Activated CD8-positive, alpha-beta memory T cell treated with anti-CD3 and anti-CD28 coated beads for 48 hours (primary cell): ENCODE measurements at regions not wholly inside any gene's neighbourhood (a gene's known extent, or its start where the extent isn't known, plus 50 kb on each side); places are given as distances from the start of the nearest gene placed in this dataset.

Source experiments
- DNase-seq, 3 experiments: peaks; one replicate each; pipeline ENCODE4 v3.0.0-alpha.2; 2020; ENCODE audit warnings: low read depth in 2 of 3, low spot score in 2 of 3

- DNase-seq = no peak
These were observed 725.5 kb upstream of the ARRDC4 start for GRCh38 chr15:97234851-97235610.

GRCh38 chr15:97235611-97235985, 724.9 kb upstream of the ARRDC4 start:
- no peak for DNase-seq

DNA sequence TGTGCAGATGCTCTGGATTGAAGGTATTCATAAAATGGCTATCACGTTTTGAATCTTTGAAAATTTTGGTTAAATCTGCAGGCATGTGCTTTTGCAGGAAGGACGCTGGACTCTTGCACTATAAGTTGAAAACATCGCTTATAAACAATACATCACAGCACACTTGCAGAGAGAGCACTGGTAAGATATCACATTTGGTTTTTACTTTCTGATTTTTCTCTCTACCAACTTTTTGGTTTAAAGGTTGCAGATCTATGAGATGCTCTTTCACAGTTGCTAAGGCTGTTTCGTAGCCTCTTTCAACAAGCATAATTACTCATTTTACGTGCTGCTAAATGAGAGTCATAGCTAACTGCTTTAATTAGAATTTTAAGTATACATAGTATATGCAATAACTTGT, 724.4 kb upstream of the ARRDC4 start:
- no peak for DNase-seq

DNA sequence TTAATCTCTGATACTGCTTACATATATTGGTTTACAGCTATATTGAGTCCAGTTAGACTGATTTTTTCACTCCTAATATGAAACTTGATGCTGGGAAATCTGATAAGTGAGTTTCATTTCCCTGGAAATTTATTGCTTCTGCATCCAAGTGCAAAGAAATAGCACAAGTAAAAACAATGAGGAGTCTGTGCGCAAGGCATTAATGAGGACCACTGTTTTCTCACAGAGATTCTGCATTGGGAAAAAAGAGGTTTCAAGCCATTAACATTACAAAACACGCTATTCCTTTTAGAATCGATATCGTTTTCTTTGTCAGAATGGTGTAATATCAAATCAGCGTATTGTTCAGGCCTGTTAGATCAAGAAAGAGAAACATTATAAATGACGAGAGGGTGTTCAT, 723.3 kb upstream of the ARRDC4 start:
- DNase-seq = no peak

DNA sequence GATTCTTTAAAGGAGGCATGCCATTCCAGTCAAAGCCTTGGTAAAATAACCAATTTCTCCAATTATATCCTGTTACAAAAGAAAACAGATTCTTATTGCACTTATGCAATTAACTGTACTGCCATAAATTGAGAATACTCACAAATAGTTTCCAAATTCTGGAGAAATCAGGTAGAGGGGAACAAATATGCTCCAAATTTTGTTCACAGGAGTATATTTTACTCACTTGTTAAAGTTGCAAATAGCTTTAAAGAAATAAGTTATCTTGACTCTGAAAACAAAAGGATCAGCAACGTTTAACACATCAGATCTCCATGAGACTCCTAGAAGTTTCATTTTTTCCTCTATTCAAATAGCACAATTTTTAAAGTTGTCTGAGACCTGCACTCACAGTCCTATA, 712.1 kb upstream of the ARRDC4 start:
- no peak for DNase-seq

DNA sequence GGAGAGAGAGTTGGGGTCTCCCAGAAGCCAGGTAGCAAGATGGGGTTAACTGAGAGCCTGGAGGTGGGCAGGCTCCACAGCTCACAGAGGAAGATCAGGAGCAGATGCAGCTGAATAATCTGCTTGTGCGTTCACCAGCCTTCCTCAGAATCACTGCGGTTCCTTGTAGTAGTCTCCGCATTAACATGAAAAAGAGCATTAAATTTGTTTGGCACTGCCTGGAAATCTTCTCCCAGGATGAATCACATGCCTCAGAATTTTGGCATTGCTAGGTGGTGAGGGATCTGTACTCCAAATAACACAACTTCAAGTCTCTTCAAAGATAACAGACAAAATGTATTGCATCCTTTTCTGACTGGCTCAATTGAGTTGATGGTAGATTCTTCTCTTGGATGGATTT, 700.6 kb upstream of the ARRDC4 start:
- DNase-seq = no peak

GRCh38 chr15:97301166-97301565, 659.3 kb upstream of the ARRDC4 start:
- no peak for DNase-seq

GRCh38 chr15:97316362-97316761, 644.1 kb upstream of the ARRDC4 start:
- DNase-seq = no peak

DNA sequence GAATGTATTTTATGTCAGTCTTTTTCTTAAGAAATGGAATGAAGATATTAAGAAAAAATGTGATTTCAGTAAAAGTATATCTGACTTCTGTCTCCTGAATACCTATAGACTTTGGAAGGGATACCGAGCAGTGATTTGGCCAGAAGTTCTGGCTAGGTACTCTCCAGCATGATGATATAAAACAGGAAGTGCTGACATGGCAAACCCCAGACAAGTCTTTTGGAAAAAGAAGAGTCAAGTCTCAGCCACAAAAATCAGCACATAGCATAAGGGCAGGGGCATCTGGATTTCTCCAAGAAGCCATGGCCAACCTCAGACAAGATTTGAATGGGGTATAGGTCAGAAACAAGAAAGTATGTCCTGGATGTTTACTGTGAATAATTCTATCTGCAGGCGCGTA, 643.3 kb upstream of the ARRDC4 start:
- no peak for DNase-seq

DNA sequence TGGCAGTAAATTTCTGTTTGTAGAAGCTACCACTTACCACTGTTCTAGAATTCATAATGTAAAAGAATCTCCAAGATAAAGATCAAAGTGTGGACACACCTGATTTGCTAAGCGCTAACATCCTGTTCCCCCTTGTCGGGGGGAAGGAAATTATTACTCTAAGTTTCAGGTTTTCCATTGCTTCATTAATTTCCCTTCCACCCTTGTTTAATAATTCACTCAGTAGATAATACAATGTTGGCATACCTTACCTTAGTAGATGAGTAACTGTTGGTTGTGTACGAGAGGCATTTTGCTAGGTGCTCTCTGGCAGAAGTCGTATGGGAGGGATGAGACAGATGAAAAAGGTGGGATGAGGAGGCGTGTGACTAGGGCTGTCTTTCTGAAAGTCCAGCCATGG, 641.2 kb upstream of the ARRDC4 start:
- DNase-seq = no peak

DNA sequence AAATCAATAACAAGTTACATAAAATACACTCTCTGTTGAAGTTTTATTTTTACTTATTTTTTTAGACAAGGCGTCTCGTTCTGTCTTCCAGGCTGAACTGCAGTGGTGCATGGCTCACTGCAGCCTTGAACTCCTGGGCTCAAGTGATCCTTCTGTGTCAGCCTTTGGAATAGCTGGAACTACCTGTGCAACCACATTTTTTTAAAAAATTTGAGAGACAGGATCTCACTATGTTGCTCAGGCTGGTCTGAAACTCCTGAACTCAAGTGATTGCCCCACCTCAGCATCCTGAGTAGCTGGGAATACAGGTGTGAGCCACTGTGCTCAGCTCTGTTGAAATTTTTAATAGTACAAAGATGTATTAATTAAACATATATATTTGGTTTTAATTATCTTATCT, 614.3 kb upstream of the ARRDC4 start:
- DNase-seq = no peak

GRCh38 chr15:97350813-97351212, 609.7 kb upstream of the ARRDC4 start:
- no peak for DNase-seq

DNA sequence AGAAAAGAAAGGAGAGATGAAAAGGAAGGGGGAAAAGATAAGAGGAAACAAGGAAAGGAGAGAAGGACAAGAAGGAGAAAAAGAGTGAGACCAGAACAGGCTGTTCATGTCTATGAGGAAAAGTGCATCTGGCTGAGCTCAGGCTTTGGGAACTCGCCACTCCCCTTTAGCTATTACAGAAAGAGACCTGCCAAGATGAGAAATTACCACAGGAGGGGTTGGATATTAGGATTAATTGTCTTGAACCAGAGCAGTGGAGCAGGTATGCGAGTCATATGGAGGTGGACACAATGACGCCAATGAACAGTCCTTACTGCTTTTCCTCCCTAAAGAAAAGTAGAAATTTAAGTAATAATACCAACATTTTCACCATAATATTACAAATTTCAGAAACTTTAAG, 577.0 kb upstream of the ARRDC4 start:
- no peak for DNase-seq

DNA sequence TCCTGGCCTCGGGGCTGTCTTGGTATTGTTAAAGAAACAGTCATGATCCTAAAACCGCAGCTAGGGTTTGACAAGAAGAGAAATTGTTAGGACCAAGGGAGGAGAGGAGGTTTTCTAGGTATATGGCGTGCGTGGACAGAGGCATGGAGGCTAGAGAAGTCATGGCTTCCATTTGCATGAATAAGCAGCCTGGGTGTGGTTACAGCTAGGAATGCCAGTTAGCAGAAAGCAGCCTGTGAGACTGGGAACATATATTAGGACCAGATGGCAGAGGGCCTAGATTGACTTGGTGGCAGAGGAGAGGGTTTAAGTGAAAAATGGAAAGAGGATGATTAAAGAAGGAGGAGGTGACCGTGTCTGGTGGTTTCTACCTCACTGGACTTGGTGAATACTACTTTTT, 573.6 kb upstream of the ARRDC4 start:
- DNase-seq = no peak

DNA sequence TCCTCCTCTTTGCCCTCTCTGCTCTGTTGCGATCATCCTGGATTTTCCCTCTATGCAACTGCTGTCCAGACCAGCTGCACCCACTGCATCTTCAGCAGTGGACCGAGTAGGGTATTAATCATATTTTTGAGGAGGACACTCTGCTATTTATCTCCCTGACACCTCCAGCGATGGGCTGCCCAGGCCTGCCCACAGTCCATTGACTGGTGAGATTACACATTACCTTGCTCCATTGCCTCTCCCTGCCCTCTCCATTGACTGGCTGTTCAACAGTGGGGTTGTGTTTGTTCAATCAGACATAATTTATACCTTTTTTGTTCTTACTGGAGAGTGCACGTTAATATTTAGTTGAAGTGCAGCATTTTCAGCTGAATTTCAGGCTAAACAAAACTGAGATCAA, 559.3 kb upstream of the ARRDC4 start:
- no peak for DNase-seq

- no peak for DNase-seq
These were observed 558.5 kb upstream of the ARRDC4 start for GRCh38 chr15:97401970-97402369.

- DNase-seq = no peak
These were observed 553.7 kb upstream of the ARRDC4 start for GRCh38 chr15:97406841-97407240.

- no peak for DNase-seq
These were observed 549.5 kb upstream of the ARRDC4 start for GRCh38 chr15:97410897-97411575.

DNA sequence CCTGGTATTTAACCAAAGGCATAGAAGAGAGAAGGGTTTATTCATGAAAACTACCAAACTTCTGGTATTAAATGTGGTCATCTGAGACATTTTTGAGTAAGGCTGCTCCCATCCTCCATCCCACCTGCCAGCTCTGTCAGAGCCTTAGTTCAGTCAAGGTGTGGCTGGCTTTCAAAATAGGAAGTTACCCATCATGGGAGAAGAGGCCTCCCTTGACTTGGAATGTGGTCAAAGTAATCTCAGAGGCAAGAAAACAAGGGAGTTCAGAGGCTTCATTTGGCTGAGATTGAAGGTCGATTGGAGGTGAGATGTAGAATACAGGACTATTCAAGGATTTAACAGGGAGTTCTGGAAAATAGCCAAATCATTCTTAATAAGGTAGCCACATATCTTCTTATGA, 540.4 kb upstream of the ARRDC4 start:
- DNase-seq = no peak

DNA sequence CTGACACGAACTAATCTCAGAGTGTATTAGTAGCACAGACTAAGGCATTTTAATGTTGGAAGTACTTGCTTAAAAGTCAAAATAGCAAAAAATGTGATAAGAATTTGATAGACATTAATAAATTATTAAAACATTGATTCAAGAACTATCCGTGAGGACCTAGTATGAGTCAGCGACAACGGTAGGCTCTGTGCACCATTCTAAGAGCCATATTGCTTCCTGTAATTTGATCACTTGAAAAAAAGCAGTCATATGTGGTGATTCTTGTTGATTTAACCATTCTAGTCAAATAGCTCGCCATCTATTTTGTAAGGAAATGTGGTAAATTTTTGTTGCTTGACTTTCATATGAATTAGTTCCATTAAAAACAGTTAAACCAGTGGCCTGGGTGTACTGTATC, 534.9 kb upstream of the ARRDC4 start:
- DNase-seq = no peak

GRCh38 chr15:97443101-97443500, 517.4 kb upstream of the ARRDC4 start:
- DNase-seq = no peak

GRCh38 chr15:97446138-97446537, 514.4 kb upstream of the ARRDC4 start:
- DNase-seq = no peak
